SK-N-SH (cell line): ENCODE measurements at regions not wholly inside any gene's neighbourhood (a gene's known extent, or its start where the extent isn't known, plus 50 kb on each side); places are given as distances from the start of the nearest gene placed in this dataset.

Source experiments
- CTCF ChIA-PET: fragments of 300-600, 350-600 bp; formaldehyde crosslinking; extraction: SDS; loops from one replicate; lab custom pipeline; 2021; lab: Yijun Ruan, JAX
- POLR2A ChIA-PET: fragments of 350-600 bp; sonication (Branson Sonifier 250); formaldehyde crosslinking; extraction: SDS; loops from one replicate; lab custom pipeline; 2020; ENCODE audit warnings: antibody characterized with exemption, inconsistent platforms; lab: Yijun Ruan, JAX
- DNase-seq: peaks from one replicate; pipeline ENCODE4 v3.0.0; 2012
- H2AFZ ChIP-seq: fragments of 200-600 bp; sonication (generic); 2 replicates; pipeline ENCODE4 v1.8.1; 2016; ENCODE audit warnings: antibody characterized with exemption, mild to moderate bottlenecking, low read depth
- H3F3A ChIP-seq: fragments of 200-600 bp; sonication (generic); replicated peaks from 2 replicates; pipeline ENCODE3; 2016; ENCODE audit warnings: antibody characterized with exemption, mild to moderate bottlenecking; ENCODE audit not compliant: insufficient read depth
- H3K27ac ChIP-seq, 2 experiments: fragments of 200-500 bp in 1 of 2; fragments of 200-600 bp in 1 of 2; sonication (Bioruptor generic) in 1 of 2; sonication (generic), shearing (Covaris generic) in 1 of 2; 2 replicates each; pipeline versions ENCODE4 v1.5.1 to v1.6.1; 2014 to 2016; ENCODE audit warnings: low read depth in 2 of 2, inconsistent platforms in 1 of 2, low read length in 1 of 2, mild to moderate bottlenecking in 1 of 2, mixed read lengths in 1 of 2
- H3K27me3 ChIP-seq: fragments of 200-600 bp; sonication (generic), shearing (Covaris generic); 2 replicates; pipeline ENCODE4 v1.6.1; 2016; ENCODE audit warnings: mixed run types; ENCODE audit not compliant: insufficient read depth
- H3K36me3 ChIP-seq, 2 experiments: fragments of 200-500 bp in 1 of 2; fragments of 200-600 bp in 1 of 2; sonication (Bioruptor generic) in 1 of 2; sonication (generic) in 1 of 2; replicated peaks in 1 of 2; 2 replicates each; pipeline versions ENCODE3 to v1.5.1; 2014 to 2016; ENCODE audit warnings: low read length in 1 of 2, mild to moderate bottlenecking in 1 of 2; ENCODE audit not compliant: insufficient read depth in 2 of 2, control insufficient read depth in 1 of 2
- H3K4me1 ChIP-seq, 2 experiments: fragments of 200-500 bp in 1 of 2; fragments of 200-600 bp in 1 of 2; sonication (Bioruptor generic) in 1 of 2; sonication (generic), shearing (Covaris generic) in 1 of 2; 2 replicates each; pipeline versions ENCODE4 v1.5.1 to v1.6.1; 2014 to 2016; ENCODE audit warnings: low read depth in 1 of 2, low read length in 1 of 2, mixed run types in 1 of 2; ENCODE audit not compliant: insufficient read depth in 2 of 2, control insufficient read depth in 1 of 2
- H3K4me2 ChIP-seq: fragments of 200-600 bp; sonication (generic), shearing (Covaris generic); 2 replicates; pipeline ENCODE4 v1.6.1; 2017; ENCODE audit warnings: mixed run types
- H3K4me3 ChIP-seq, 2 experiments: fragments of 200-500 bp in 1 of 2; fragments of 200-600 bp in 1 of 2; sonication (Bioruptor generic) in 1 of 2; sonication (generic), shearing (Covaris generic) in 1 of 2; 2 replicates each; pipeline versions ENCODE4 v1.5.1 to v1.8.1; 2014 to 2016; ENCODE audit warnings: low read depth in 2 of 2, inconsistent platforms in 1 of 2, low read length in 1 of 2, mild to moderate bottlenecking in 1 of 2, mixed read lengths in 1 of 2, moderate library complexity in 1 of 2
- H3K79me2 ChIP-seq: fragments of 200-600 bp; sonication (generic); 2 replicates; pipeline ENCODE4 v1.8.1; 2017; ENCODE audit warnings: mild to moderate bottlenecking; ENCODE audit not compliant: insufficient read depth
- H3K9ac ChIP-seq: fragments of 200-600 bp; sonication (generic); 2 replicates; pipeline ENCODE4 v1.6.1; 2017; ENCODE audit warnings: mixed run types
- H3K9me2 ChIP-seq: fragments of 200-600 bp; sonication (generic); 2 replicates; pipeline ENCODE4 v1.6.1; 2017; ENCODE audit warnings: mixed run types
- H3K9me3 ChIP-seq: fragments of 200-600 bp; sonication (generic); 2 replicates; pipeline ENCODE4 v1.6.1; 2017; ENCODE audit warnings: mixed run types, mild to moderate bottlenecking, moderate library complexity
- H4K20me1 ChIP-seq: fragments of 200-600 bp; sonication (generic); 2 replicates; pipeline ENCODE4 v1.6.1; 2017; ENCODE audit warnings: mild to moderate bottlenecking, mixed run types; ENCODE audit not compliant: insufficient read depth
- CHD2 ChIP-seq: fragments of 150-350 bp; IDR thresholded peaks from 2 replicates; pipeline ENCODE4 v1.6.1; 2018; ENCODE audit warnings: low read length; ENCODE audit not compliant: partially characterized antibody
- ELF1 ChIP-seq: IDR thresholded peaks from 2 replicates; pipeline ENCODE4 v1.4.0; 2012
- EP300 ChIP-seq, 2 experiments: IDR thresholded peaks; 2 replicates each; pipeline versions ENCODE4 v1.4.0 to v1.6.1; 2012; ENCODE audit warnings: borderline replicate concordance in 1 of 2, low read depth in 1 of 2, low read length in 1 of 2
- FOXJ3 ChIP-seq: sonication (generic); formaldehyde crosslinking; IDR thresholded peaks from 2 replicates; pipeline ENCODE4 v1.5.1; 2020; ENCODE audit warnings: mild to moderate bottlenecking, missing genetic modification reagents
- FOXM1 ChIP-seq: IDR thresholded peaks from 2 replicates; pipeline ENCODE4 v1.4.0; 2012; ENCODE audit warnings: low read depth, mild to moderate bottlenecking
- GABPA ChIP-seq: IDR thresholded peaks from 2 replicates; pipeline ENCODE4 v1.4.0; 2012; ENCODE audit warnings: low read depth, mild to moderate bottlenecking
- JUND ChIP-seq: IDR thresholded peaks from 2 replicates; pipeline ENCODE4 v1.4.0; 2012
- MEF2A ChIP-seq: IDR thresholded peaks from 2 replicates; pipeline ENCODE4 v1.4.0; 2012; ENCODE audit warnings: low read depth, borderline replicate concordance
- MXI1 ChIP-seq: IDR thresholded peaks from 2 replicates; pipeline ENCODE4 v1.6.1; 2012; ENCODE audit warnings: mild to moderate bottlenecking, low read depth, low read length, improper control_type of control experiment
- NFIC ChIP-seq: IDR thresholded peaks from 2 replicates; pipeline ENCODE4 v1.4.0; 2012; ENCODE audit warnings: borderline replicate concordance
- PBX3 ChIP-seq: IDR thresholded peaks from 2 replicates; pipeline ENCODE4; 2012
- POLR2AphosphoS5 ChIP-seq: IDR thresholded peaks from 2 replicates; pipeline ENCODE4 v1.6.1; 2012; ENCODE audit warnings: low read depth, low read length
- RAD21 ChIP-seq: IDR thresholded peaks from 2 replicates; pipeline ENCODE4 v1.6.1; 2012; ENCODE audit warnings: mild to moderate bottlenecking, low read length
- RCOR1 ChIP-seq: fragments of 150-350 bp; IDR thresholded peaks from 2 replicates; pipeline ENCODE4 v1.6.1; 2017; ENCODE audit warnings: antibody characterized with exemption, low read length
- REST ChIP-seq: IDR thresholded peaks from 2 replicates; pipeline ENCODE4 v1.6.1; 2012; ENCODE audit warnings: mild to moderate bottlenecking, low read depth, low read length, moderate library complexity
- RFX5 ChIP-seq: IDR thresholded peaks from 2 replicates; pipeline ENCODE4 v1.6.1; 2012; ENCODE audit warnings: mild to moderate bottlenecking, improper control_type of control experiment, low read length
- SIN3A ChIP-seq: IDR thresholded peaks from 2 replicates; pipeline ENCODE4 v1.6.1; 2012; ENCODE audit warnings: low read depth, mild to moderate bottlenecking, low read length, moderate library complexity, borderline replicate concordance
- SMC3 ChIP-seq: IDR thresholded peaks from 2 replicates; pipeline ENCODE4 v1.6.1; 2012; ENCODE audit warnings: low read depth, low read length, improper control_type of control experiment
- TAF1 ChIP-seq: IDR thresholded peaks from 2 replicates; pipeline ENCODE4 v1.6.1; 2012; ENCODE audit warnings: low read depth, mild to moderate bottlenecking, low read length, moderate library complexity, borderline replicate concordance
- TCF12 ChIP-seq: IDR thresholded peaks from 2 replicates; pipeline ENCODE4 v1.4.0; 2012
- USF2 ChIP-seq: fragments of 150-350 bp; IDR thresholded peaks from 2 replicates; pipeline ENCODE4 v1.6.1; 2017; ENCODE audit warnings: antibody characterized with exemption, low read length, low read depth, borderline replicate concordance
- YY1 ChIP-seq: IDR thresholded peaks from 2 replicates; pipeline ENCODE4 v1.4.0; 2012; ENCODE audit warnings: low read depth, mild to moderate bottlenecking
- ZBTB33 ChIP-seq: IDR thresholded peaks from 2 replicates; pipeline ENCODE4 v1.4.0; 2012; ENCODE audit warnings: low read depth, borderline replicate concordance
- WGBS: methylation state at CpG from one replicate; pipeline ENCODE4 v1.1.6; 2017; ENCODE audit warnings: low lambda C conversion rate; 5-methylcytosine and 5-hydroxymethylcytosine counted together
- TF ChIP-seq, protein P1 (sequence below): fragments of 150-350 bp; IDR thresholded peaks from 2 replicates; pipeline ENCODE4 v1.6.1; 2016; ENCODE audit warnings: mild to moderate bottlenecking, low read depth, low read length
- TF ChIP-seq, protein P2 (sequence below): IDR thresholded peaks from 2 replicates; pipeline ENCODE4 v1.4.0; 2012; ENCODE audit warnings: low read depth

- under 1% methylated on average over 30 of the region's 78 CpGs for WGBS
- H4K20me1 ChIP-seq, result no peaks in the 10 kb centered on the region
Observed at GRCh38 chr13:50124536-50125303, 109.5 kb downstream of the KCNRG start.

More at GRCh38 chr13:50124536-50125303, 109.5 kb downstream of the KCNRG start:
- H3K9me3 ChIP-seq, result no peaks in the 10 kb centered on the region
- TF ChIP-seq TAF1, result no peak
- no peak for TF ChIP-seq YY1
- no peak for TF ChIP-seq SMC3
- TF ChIP-seq RAD21, result no peak
- TF ChIP-seq MEF2A, result no peak
- TF ChIP-seq FOXJ3, result no peak
- no peak for TF ChIP-seq GABPA
- 0 out of 4 replicates have a peak, but pooled peaks of 1 of the 2 experiments have one; percentile 36 for TF ChIP-seq EP300 (IDR thresholded peaks at IDR 0.05; ENCODE audit: borderline replicate concordance in 1 of 2, low read depth in 1 of 2, low read length in 1 of 2)
- no peak for TF ChIP-seq ZBTB33
- TF ChIP-seq REST, result no peak
- TF ChIP-seq, protein P1, sequence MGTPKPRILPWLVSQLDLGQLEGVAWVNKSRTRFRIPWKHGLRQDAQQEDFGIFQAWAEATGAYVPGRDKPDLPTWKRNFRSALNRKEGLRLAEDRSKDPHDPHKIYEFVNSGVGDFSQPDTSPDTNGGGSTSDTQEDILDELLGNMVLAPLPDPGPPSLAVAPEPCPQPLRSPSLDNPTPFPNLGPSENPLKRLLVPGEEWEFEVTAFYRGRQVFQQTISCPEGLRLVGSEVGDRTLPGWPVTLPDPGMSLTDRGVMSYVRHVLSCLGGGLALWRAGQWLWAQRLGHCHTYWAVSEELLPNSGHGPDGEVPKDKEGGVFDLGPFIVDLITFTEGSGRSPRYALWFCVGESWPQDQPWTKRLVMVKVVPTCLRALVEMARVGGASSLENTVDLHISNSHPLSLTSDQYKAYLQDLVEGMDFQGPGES, result no peak
- TF ChIP-seq FOXM1, result no peak
- TF ChIP-seq RCOR1, result no peak
- TF ChIP-seq MXI1, result 0 out of 2 replicates have a peak, but pooled peaks have one; percentile 20
- no peak for TF ChIP-seq JUND
- TF ChIP-seq POLR2AphosphoS5, result no peak
- TF ChIP-seq USF2, result no peak; the same call in 1 of the 2 replicates
- TF ChIP-seq, protein P2, sequence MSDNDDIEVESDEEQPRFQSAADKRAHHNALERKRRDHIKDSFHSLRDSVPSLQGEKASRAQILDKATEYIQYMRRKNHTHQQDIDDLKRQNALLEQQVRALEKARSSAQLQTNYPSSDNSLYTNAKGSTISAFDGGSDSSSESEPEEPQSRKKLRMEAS, result peak; percentile 24; the same call in 1 of the 2 replicates
- TF ChIP-seq PBX3, result no peak; the same call in 1 of the 2 replicates
- TF ChIP-seq SIN3A, result no peak
- no peak for TF ChIP-seq RFX5
- TF ChIP-seq TCF12, result no peak
- TF ChIP-seq ELF1, result no peak
- peak; percentile 2 for TF ChIP-seq CHD2
- TF ChIP-seq NFIC, result no peak
- TF ChIP-seq, all 33 proteins: peak for 4
- CTCF ChIA-PET, result interaction anchor here (0.8 to 3.3 kb wide), 10 partner anchors 13 to 786 kb away, joined by 3 to 18 read pairs (median 5); partner anchors contain the start of gene SPRYD7
- peak overlapping the region; percentile 79 for H2AFZ ChIP-seq
- no peaks in the 10 kb centered on the region for H3K9me2 ChIP-seq
- H3K36me3 ChIP-seq, result peaks cover 0 to 3% of the 10 kb centered on the region in 2 experiments
- H3K27me3 ChIP-seq, result no peaks in the 10 kb centered on the region
- peaks cover 7 to 14% of the 10 kb centered on the region in 2 experiments; a peak in 3 of 4 replicates for H3K4me1 ChIP-seq
- H3K4me3 ChIP-seq, result peak overlapping the region; percentile 81 to 90
- peaks cover 13% of the 10 kb centered on the region for H3F3A ChIP-seq
- H3K27ac ChIP-seq, result peak overlapping the region; percentile 96
- H3K79me2 ChIP-seq, result peaks cover 27% of the 10 kb centered on the region
- H3K4me2 ChIP-seq, result peak overlapping the region; percentile 97
- H3K9ac ChIP-seq, result peak overlapping the region; percentile 80
- POLR2A ChIA-PET, result interaction anchor here (0.6 to 2.6 kb wide), 10 partner anchors 10 to 1328 kb away, joined by 3 to 14 read pairs (median 3); partner anchors contain the start of genes INTS6 and TRIM13
- DNase-seq, result peak; percentile 99
